ENCODE measurements at regions not wholly inside any gene's neighbourhood (a gene's known extent, or its start where the extent isn't known, plus 50 kb on each side); places are given as distances from the start of the nearest gene placed in this dataset.

DNA sequence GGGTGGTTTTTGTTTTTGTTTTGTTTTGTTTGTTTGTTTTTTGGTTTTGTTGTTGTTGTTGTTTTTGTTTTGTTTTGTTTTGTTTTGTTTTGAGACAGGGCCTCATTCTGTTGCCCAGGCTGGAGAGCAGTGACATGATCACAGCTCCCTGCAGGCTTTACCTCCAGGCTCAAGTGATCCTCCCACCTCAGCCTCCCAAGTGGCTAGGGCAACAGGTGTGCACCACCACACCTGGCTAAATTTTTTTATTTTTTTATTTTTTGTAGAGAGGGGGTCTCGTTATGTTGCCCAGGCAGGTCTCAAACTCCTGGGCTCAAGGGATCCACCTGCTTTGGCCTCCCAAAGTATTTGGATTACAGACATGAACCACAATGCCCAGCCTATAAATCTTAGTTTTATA, 115.9 kb upstream of the NFE2L3 start:
- no peak for DNase-seq (ENCODE audit: low read depth in 3 of 3)

DNA sequence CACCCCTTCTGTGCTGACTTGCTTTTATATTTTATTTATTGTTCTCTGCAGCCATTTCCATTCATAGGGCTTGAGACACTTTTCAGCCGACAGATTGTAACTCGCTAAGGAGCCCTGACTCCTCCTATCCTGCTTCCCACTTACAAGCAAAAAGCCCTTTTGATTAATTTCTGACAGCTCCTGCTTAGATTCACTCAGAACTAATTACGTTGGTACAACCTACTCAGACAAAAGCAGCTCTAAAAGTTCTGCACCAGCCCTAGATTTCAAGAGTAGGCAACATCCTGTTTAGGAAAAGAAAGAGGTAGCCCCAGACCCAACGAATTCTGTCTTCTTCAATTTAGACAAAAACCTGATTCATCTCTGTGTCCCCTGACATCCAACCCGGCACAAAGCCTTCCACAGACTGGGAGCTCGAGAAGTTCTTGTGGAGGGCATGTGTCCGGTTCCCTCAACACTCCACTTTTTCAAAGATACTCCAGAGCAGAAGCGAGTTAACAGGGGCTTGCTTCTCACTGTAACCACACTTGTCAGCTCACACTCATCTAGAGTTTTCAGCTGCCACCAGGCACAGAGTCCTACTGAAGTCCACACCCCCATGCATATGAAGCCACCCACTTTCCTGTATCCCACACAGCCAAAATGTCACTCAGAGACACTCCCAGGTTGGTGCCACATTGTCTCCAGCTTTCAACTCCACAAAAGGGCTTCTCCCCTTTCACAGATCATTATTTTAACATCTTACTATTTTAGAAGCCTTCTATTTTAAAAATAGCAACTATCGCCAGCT, 113.6 kb upstream of the NFE2L3 start:
- no peak for DNase-seq (ENCODE audit: low read depth in 3 of 3)

GRCh38 chr7:26040085-26040484, 111.9 kb upstream of the NFE2L3 start:
- no peak for DNase-seq (ENCODE audit: low read depth in 3 of 3)

DNA sequence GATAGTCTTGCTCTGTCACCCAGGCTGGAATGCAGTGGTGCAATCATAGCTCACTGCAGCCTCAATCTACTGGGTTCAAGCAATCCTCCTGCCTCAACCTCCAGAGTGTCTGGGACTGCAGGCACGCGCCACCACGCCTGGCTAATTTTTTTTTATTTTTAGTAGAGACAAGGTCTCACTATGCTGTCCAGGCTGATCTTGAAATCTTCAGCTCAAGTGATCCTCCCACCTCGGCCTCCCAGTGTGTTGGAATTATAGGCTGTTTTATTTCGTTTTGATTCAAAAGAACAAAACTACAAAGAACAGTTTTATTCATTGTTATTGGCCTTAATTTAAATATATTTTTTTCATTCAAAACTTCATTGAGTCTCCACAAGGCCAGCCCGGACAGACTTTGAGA, 109.8 kb upstream of the NFE2L3 start:
- no peak for DNase-seq (ENCODE audit: low read depth in 3 of 3)

GRCh38 chr7:26043801-26044200, 108.2 kb upstream of the NFE2L3 start:
- DNase-seq (ENCODE audit: low read depth in 3 of 3): no peak

GRCh38 chr7:26044320-26044719, 107.7 kb upstream of the NFE2L3 start:
- no peak for DNase-seq (ENCODE audit: low read depth in 3 of 3)

DNA sequence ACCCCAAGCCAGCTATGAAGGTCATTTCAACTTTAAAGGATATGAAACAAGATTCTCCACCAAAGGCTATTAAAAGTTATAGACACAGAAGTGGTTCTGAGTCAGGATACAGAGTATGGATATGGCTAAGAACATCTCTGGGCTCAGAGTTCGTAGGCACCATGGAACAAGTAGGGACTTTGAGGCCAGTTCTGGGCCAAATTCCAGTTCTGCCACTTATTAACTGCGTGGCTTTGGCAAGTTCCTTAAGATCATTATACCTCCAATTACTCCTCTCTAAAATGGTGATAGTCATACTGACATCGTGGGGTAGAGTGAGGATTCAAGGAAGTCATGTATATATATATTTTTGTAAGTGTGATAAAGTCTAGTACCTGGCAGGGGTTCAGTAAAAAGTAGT, 105.8 kb upstream of the NFE2L3 start:
- no peak for DNase-seq (ENCODE audit: low read depth in 3 of 3)

DNA sequence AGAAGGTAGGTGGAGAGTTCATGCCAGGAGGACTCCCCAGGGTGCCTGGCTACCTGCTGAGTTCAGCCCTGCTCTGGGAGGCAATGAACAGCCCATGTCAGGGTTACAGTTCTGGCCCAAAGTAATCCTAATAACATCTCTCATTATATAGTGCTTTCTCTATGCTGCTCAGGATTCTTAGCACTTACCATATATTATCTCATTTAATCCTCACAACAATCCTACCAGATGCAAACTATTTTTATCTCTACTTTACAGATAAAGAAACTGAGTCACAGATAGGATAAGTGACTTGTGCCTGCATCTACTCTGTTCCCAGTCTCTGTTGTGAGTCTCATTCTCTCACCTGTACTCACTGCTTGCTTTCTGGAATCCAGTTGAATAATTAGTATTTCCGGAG, 105.1 kb upstream of the NFE2L3 start:
- no peak for DNase-seq (ENCODE audit: low read depth in 3 of 3)

- DNase-seq (ENCODE audit: low read depth in 3 of 3): no peak
Observed at GRCh38 chr7:26048663-26049062, 103.3 kb upstream of the NFE2L3 start.

GRCh38 chr7:26049081-26049480, 102.9 kb upstream of the NFE2L3 start:
- DNase-seq (ENCODE audit: low read depth in 3 of 3): no peak

DNA sequence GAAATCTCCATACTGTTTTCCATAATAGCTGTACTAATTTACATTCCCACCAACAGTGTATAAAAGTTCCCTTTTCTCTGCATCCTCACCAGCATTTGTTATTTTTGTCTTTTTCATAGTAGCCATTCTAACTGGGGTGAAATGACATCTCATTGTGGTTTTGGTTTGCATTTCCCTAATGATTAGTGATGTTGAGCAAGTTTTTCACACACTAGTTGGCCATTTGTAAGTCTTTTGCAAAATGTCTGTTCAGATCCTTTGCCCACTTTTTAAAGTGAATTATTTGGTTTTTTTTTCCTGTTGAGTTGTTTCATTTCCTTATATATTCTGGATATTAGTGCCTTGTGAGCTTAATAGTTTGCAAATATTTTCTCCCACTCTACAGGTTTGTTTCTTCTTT, 101.0 kb upstream of the NFE2L3 start:
- no peak for DNase-seq (ENCODE audit: low read depth in 3 of 3)

DNA sequence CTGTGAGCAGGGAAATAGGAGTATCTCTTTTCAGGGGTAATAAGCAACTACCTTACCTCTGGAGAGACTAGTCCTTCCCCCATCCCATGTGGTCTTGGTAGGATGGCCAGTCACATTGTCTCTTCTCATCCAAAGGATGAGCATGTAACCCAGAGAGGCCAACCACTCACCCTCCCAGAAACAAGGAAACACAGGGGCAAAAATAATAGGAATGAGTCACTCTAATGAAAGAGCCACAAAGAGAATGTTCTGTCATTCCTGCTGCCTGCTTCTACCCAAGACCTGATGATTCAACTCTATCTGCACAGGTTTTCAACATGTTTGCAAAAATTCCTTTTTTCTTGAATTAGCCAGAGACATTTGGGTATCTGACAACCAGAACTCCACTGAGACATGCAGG, 99.3 kb upstream of the NFE2L3 start:
- no peak for DNase-seq (ENCODE audit: low read depth in 3 of 3)

DNA sequence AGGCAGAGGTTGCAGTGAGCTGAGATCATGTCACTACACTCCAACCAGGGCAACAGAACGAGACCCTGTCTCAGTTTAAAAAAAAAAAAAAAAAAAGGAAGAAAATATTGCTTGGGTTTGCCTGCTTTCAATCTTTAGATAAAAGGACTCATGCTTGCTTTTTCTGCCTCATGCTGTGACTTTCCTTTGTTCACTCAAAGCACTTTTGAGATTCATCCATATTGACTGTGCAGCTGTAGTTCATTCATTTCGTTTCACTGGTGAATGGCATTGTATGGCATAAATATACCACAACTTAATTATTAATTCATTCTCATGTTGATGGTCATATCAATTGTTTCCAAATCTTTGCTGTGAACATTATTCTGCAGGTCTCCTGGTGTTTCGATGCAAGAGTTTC, 97.6 kb upstream of the NFE2L3 start:
- DNase-seq (ENCODE audit: low read depth in 3 of 3): no peak

DNA sequence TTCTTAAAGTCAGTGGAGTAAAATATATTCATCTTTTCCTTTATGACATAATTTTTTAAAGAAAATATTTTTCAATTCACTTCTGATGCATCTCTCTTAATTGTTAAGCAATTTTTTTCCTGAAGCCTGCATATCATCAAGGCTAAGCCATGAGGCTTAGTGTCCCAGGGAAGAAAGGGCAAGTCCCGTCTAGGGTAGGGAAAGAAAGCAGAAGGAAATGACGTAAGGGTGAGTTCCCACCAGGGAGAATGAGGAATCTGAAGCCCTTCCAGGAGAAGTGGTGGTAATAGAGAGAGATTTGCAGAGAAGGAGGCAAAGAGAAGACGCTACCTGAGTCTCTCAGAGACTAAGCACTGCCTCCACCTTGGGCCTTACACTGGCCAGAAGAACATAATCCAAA, 96.8 kb upstream of the NFE2L3 start:
- no peak for DNase-seq (ENCODE audit: low read depth in 3 of 3)

DNA sequence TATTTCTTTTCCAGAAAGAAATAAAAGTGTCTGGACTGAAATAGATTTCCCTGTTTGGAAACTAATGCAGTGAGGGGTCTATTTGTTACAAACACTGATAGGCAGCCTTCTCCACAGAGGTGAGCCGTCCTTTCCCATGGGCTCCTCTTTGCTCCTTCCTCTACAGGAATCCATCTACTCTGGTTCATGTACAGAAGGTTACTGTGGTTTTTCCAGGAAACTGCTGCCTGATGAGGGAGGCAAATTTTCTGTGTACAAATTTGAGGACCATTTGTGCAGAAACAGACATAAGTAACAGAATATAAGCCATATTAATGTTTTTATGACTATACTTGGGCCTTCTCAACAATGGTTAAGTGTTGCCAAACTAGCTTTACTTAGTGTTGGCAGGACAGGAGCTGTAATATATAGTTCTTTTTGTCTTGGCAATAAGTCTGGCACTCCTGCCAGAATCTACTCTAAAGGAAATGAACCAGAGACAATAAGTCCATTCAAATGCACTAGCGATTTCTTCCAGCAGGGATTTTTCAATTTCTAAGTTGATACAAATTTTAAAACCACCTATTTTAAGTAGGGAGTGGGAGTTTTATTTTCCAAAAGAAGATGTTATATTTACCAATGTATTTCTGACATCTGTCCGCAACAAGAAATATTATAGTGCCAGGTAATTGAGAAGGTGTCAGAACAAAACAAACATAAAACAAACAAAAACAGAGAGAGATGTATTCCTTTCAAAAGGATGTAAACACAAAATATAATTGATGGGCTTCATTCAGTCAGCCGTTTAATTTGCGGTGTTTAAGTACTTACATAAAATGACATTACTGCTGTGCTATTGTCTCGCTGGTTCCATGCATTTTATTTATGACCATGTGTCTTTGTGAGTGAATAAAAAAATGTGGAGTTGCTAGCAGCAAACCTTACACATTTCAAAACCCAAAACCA, 91.0 kb upstream of the NFE2L3 start:
- DNase-seq (ENCODE audit: low read depth in 3 of 3): no peak

DNA sequence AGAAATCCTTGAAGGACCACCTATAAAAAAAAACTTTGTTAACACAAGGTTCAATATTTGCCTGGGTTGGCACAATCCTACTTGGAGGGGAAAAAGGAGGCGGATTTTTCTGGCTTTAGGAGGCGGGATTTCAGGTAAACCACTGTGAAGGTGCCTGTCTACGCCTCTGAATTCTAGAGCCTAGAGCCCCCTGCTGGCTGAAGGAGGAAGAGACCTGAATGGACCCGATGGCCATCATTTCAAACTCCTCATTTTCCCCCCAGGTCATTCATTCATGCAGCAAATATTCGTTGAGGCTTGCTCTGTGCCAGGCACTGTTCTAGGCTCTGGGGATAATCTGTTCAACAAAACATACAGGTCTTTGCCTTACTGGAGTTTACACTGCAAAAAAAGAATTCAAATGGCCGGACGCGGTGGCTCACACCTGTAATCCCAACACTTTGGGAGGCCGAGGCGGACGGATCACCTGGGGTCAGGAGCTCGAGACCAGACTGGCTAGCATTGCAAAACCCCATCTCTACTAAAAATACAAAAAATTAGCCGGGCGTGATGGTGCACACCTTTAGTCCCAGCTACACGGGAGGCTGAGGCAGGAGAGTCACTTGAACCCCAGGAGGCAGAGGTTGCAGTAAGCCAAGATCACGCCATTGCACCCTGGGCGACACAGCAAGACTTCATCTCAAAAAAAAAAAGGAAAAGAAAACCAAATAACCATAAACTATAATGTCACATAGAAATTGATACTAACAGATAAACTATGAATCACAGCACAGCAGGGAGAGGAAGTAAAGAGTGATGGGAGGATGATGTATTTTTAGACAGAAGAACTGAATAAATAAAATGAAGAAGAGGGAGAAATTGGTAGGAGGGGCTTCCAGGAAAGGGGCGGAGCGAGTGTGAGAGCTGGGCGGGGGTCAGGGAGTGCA, 90.1 kb upstream of the NFE2L3 start:
- DNase-seq (ENCODE audit: low read depth in 3 of 3): peak; percentile 40 to 69 (median 68)

DNA sequence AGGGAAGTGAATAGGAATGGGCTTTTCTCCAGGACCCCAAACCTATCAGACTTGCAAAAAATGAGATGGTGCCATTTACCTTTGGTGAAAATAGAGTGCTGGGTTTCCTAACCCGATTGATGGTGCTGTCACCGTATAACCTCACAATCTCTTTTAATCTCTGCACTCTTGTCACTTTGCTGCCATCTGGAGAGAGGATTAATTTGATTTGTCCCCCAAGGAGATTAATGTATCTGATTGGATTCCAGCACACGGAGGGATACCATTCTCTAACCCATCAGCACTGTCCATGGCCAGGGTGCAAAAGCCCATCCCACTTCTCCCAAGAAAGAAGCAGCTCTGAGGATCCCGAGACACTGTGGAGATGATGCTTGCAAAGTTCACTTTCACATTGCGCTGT, 86.3 kb upstream of the NFE2L3 start:
- no peak for DNase-seq (ENCODE audit: low read depth in 3 of 3)

DNA sequence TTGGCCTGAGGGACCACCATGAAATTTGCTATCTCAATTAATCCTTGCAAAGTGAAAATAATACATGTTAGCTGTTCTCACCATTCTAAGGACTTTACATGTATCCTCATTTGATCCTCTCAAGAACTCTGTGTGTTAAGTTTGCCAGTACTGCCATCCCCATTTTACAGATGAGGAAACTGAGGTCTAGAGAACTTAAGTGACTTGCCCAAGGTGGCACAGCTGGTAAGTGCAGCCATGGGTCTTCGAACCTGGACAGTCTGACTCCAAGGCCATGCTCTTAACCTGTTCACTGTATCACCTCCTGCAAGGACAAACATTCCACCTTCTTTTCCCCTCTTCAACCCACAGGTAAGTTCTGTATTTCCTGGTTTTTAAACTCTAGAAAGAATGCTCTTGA, 85.3 kb upstream of the NFE2L3 start:
- no peak for DNase-seq (ENCODE audit: low read depth in 3 of 3)

DNA sequence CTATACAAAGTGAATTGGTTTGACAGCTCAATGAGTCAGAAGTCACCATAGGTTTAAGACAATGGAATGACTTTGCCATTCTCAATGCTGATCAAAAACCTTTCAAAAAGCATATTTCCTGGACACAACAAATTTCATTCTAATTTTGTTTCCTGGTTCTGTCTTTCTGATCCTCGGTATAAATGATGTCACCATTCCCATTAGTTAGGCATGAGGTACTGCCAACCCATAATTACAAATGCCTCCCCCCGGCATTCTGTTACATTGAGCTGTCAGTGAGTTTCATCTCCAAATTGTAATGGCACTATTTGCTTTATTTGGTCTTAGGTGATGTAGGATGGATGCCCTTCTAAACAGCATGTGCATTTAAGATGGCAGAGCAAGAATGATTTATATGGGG, 81.7 kb upstream of the NFE2L3 start:
- no peak for DNase-seq (ENCODE audit: low read depth in 3 of 3)

GRCh38 chr7:26071622-26072456, 80.2 kb upstream of the NFE2L3 start:
- DNase-seq (ENCODE audit: low read depth in 3 of 3): no peak

GRCh38 chr7:26073041-26073440, 79.0 kb upstream of the NFE2L3 start:
- no peak for DNase-seq (ENCODE audit: low read depth in 3 of 3)
